ENCODE measurements at regions not wholly inside any gene's neighbourhood (a gene's known extent, or its start where the extent isn't known, plus 50 kb on each side); places are given as distances from the start of the nearest gene placed in this dataset.
"Not testable (repeated sequence)": the region's sequence is repeated elsewhere in the genome, so short reads cannot be mapped to it uniquely, and the experiment has no call there.

- Histone ChIP-seq H3K27me3 (ENCODE audit: insufficient read depth, low read length) (no peaks in the 10 kb centered on the region), H3K9ac (ENCODE audit: low read length) (no peak overlapping the region), H3K79me2 (ENCODE audit: control insufficient read depth, insufficient read depth, low read length, poor library complexity) (no peaks in the 10 kb centered on the region), H2AFZ (ENCODE audit: insufficient read depth, low read length, poor library complexity) (no peak overlapping the region), H4K8ac (ENCODE audit: low read depth, low read length) (no peak overlapping the region), H4K12ac (ENCODE audit: low read depth, low read length) (no peak overlapping the region), H2BK120ac (ENCODE audit: insufficient read depth, low read length, poor library complexity) (no peak overlapping the region), H2AK5ac (ENCODE audit: low read length) (no peak overlapping the region), H3K18ac (ENCODE audit: low read length) (no peak overlapping the region), H3K4ac (ENCODE audit: low read depth, low read length) (no peak overlapping the region), H3K14ac (ENCODE audit: low read length) (no peak overlapping the region), H3K27ac (ENCODE audit: low read depth, low read length) (no peak overlapping the region), H2BK5ac (ENCODE audit: low read depth, low read length, poor library complexity) (no peak overlapping the region), H2BK12ac (ENCODE audit: low read length) (no peak overlapping the region), H3K36me3 (ENCODE audit: control insufficient read depth in 1 of 2, insufficient read depth in 2 of 2, low read length in 2 of 2) (no peaks in the 10 kb centered on the region), H3K4me1 (ENCODE audit: control insufficient read depth in 1 of 2, insufficient read depth in 2 of 2, low read length in 2 of 2) (peaks cover 0 to 5% of the 10 kb centered on the region in 2 experiments), H4K91ac (ENCODE audit: low read depth, low read length) (no peak overlapping the region), H3K9me3 (ENCODE audit: insufficient read depth, low read depth, low read length) (no peaks in the 10 kb centered on the region), H3K4me3 (ENCODE audit: low read depth, low read length) (no peak overlapping the region), H3K79me1 (ENCODE audit: low read length) (no peaks in the 10 kb centered on the region), H3K23ac (ENCODE audit: low read length) (no peak overlapping the region), H3K4me2 (ENCODE audit: low read length) (no peak overlapping the region)
- DNase-seq, result no peak
- WGBS (ENCODE audit: extremely low coverage, insufficient coverage, insufficient read length), result no CpG with 5 or more reads among the region's 3 CpGs
These were observed 120.1 kb downstream of the ZNF486 start for GRCh38 chr19:20287070-20287469.

GRCh38 chr19:20285876-20286275, 118.9 kb downstream of the ZNF486 start:
- H3K79me1 ChIP-seq (ENCODE audit: low read length); H2AK5ac ChIP-seq (ENCODE audit: low read length); H4K91ac ChIP-seq (ENCODE audit: low read depth, low read length); H2AFZ ChIP-seq (ENCODE audit: insufficient read depth, low read length, poor library complexity); H3K4ac ChIP-seq (ENCODE audit: low read depth, low read length); H3K36me3 ChIP-seq (ENCODE audit: control insufficient read depth in 1 of 2, insufficient read depth in 2 of 2, low read length in 2 of 2); H3K23ac ChIP-seq (ENCODE audit: low read length); H2BK5ac ChIP-seq (ENCODE audit: low read depth, low read length, poor library complexity); H3K4me3 ChIP-seq (ENCODE audit: low read depth, low read length); H3K18ac ChIP-seq (ENCODE audit: low read length); H3K27me3 ChIP-seq (ENCODE audit: insufficient read depth, low read length); H2BK120ac ChIP-seq (ENCODE audit: insufficient read depth, low read length, poor library complexity); H3K79me2 ChIP-seq (ENCODE audit: control insufficient read depth, insufficient read depth, low read length, poor library complexity); H3K4me1 ChIP-seq (ENCODE audit: control insufficient read depth in 1 of 2, insufficient read depth in 2 of 2, low read length in 2 of 2); H3K4me2 ChIP-seq (ENCODE audit: low read length); H4K12ac ChIP-seq (ENCODE audit: low read depth, low read length); H3K14ac ChIP-seq (ENCODE audit: low read length); H2BK12ac ChIP-seq (ENCODE audit: low read length); H3K27ac ChIP-seq (ENCODE audit: low read depth, low read length); H3K9me3 ChIP-seq (ENCODE audit: insufficient read depth, low read depth, low read length); H4K8ac ChIP-seq (ENCODE audit: low read depth, low read length); H3K9ac ChIP-seq (ENCODE audit: low read length): not testable (repeated sequence)
- no CpG with 5 or more reads among the region's 4 CpGs for WGBS (ENCODE audit: extremely low coverage, insufficient coverage, insufficient read length)
- DNase-seq, result peak in 1 of 2 donors; percentile 2

GRCh38 chr19:20279516-20279915, 112.5 kb downstream of the ZNF486 start:
- H2BK120ac ChIP-seq (ENCODE audit: insufficient read depth, low read length, poor library complexity), result no peak overlapping the region
- H3K27me3 ChIP-seq (ENCODE audit: insufficient read depth, low read length), result no peaks in the 10 kb centered on the region
- H2AFZ ChIP-seq (ENCODE audit: insufficient read depth, low read length, poor library complexity), result no peak overlapping the region
- H3K9ac ChIP-seq (ENCODE audit: low read length), result no peak overlapping the region
- H4K8ac ChIP-seq (ENCODE audit: low read depth, low read length), result no peak overlapping the region
- DNase-seq, result no peak
- H3K4ac ChIP-seq (ENCODE audit: low read depth, low read length), result no peak overlapping the region
- WGBS (ENCODE audit: extremely low coverage, insufficient coverage, insufficient read length), result no CpG with 5 or more reads among the region's 4 CpGs
- H3K4me3 ChIP-seq (ENCODE audit: low read depth, low read length), result no peak overlapping the region
- H3K23ac ChIP-seq (ENCODE audit: low read length), result no peak overlapping the region
- H3K4me1 ChIP-seq (ENCODE audit: control insufficient read depth in 1 of 2, insufficient read depth in 2 of 2, low read length in 2 of 2), result no peaks in the 10 kb centered on the region
- no peaks in the 10 kb centered on the region for H3K36me3 ChIP-seq (ENCODE audit: control insufficient read depth in 1 of 2, insufficient read depth in 2 of 2, low read length in 2 of 2)
- H3K18ac ChIP-seq (ENCODE audit: low read length), result no peak overlapping the region
- H2BK5ac ChIP-seq (ENCODE audit: low read depth, low read length, poor library complexity), result no peak overlapping the region
- H2BK12ac ChIP-seq (ENCODE audit: low read length), result no peak overlapping the region
- no peaks in the 10 kb centered on the region for H3K79me1 ChIP-seq (ENCODE audit: low read length)
- no peak overlapping the region for H4K91ac ChIP-seq (ENCODE audit: low read depth, low read length)
- H4K12ac ChIP-seq (ENCODE audit: low read depth, low read length), result no peak overlapping the region
- H2AK5ac ChIP-seq (ENCODE audit: low read length), result no peak overlapping the region
- no peaks in the 10 kb centered on the region for H3K79me2 ChIP-seq (ENCODE audit: control insufficient read depth, insufficient read depth, low read length, poor library complexity)
- H3K27ac ChIP-seq (ENCODE audit: low read depth, low read length), result no peak overlapping the region
- no peak overlapping the region for H3K14ac ChIP-seq (ENCODE audit: low read length)
- no peaks in the 10 kb centered on the region for H3K9me3 ChIP-seq (ENCODE audit: insufficient read depth, low read depth, low read length)
- no peak overlapping the region for H3K4me2 ChIP-seq (ENCODE audit: low read length)

GRCh38 chr19:20278342-20278741, 111.3 kb downstream of the ZNF486 start:
- Histone ChIP-seq H4K12ac (ENCODE audit: low read depth, low read length) (no peak overlapping the region), H3K14ac (ENCODE audit: low read length) (no peak overlapping the region), H2BK120ac (ENCODE audit: insufficient read depth, low read length, poor library complexity) (no peak overlapping the region), H3K4ac (ENCODE audit: low read depth, low read length) (no peak overlapping the region), H3K36me3 (ENCODE audit: control insufficient read depth in 1 of 2, insufficient read depth in 2 of 2, low read length in 2 of 2) (no peaks in the 10 kb centered on the region), H3K27ac (ENCODE audit: low read depth, low read length) (no peak overlapping the region), H3K79me2 (ENCODE audit: control insufficient read depth, insufficient read depth, low read length, poor library complexity) (no peaks in the 10 kb centered on the region), H2BK12ac (ENCODE audit: low read length) (no peak overlapping the region), H3K9ac (ENCODE audit: low read length) (no peak overlapping the region), H3K9me3 (ENCODE audit: insufficient read depth, low read depth, low read length) (no peaks in the 10 kb centered on the region), H3K4me1 (ENCODE audit: control insufficient read depth in 1 of 2, insufficient read depth in 2 of 2, low read length in 2 of 2) (no peaks in the 10 kb centered on the region), H2AK5ac (ENCODE audit: low read length) (no peak overlapping the region), H3K4me3 (ENCODE audit: low read depth, low read length) (no peak overlapping the region), H4K8ac (ENCODE audit: low read depth, low read length) (no peak overlapping the region), H3K79me1 (ENCODE audit: low read length) (no peaks in the 10 kb centered on the region), H3K27me3 (ENCODE audit: insufficient read depth, low read length) (no peaks in the 10 kb centered on the region), H3K4me2 (ENCODE audit: low read length) (no peak overlapping the region), H4K91ac (ENCODE audit: low read depth, low read length) (no peak overlapping the region), H3K18ac (ENCODE audit: low read length) (no peak overlapping the region), H2AFZ (ENCODE audit: insufficient read depth, low read length, poor library complexity) (no peak overlapping the region), H2BK5ac (ENCODE audit: low read depth, low read length, poor library complexity) (no peak overlapping the region), H3K23ac (ENCODE audit: low read length) (no peak overlapping the region)
- DNase-seq, result peak in 1 of 2 donors; percentile 68
- WGBS (ENCODE audit: extremely low coverage, insufficient coverage, insufficient read length), result no CpG with 5 or more reads among the region's 7 CpGs
